ENCODE measurements at regions not wholly inside any gene's neighbourhood (a gene's known extent, or its start where the extent isn't known, plus 50 kb on each side); places are given as distances from the start of the nearest gene placed in this dataset.

- H4K5ac ChIP-seq (ENCODE audit: low read depth, low read length), result no peak overlapping the region
- no peak overlapping the region for H3K56ac ChIP-seq (ENCODE audit: extremely low read depth, insufficient read depth, low read length)
- ChIA-PET CTCF (interaction anchor here (0.6 to 0.8 kb wide), 2 partner anchors 20 to 47 kb away, joined by 3 read pairs; no protein-coding TSS in a partner anchor), POLR2A (ENCODE audit: unreplicated experiment) (no interaction called here)
- H3K79me1 ChIP-seq (ENCODE audit: low read depth in 1 of 2, low read length in 2 of 2), result no peaks in the 10 kb centered on the region
- no TSS peak for BruUV-seq (replicated peaks)
- no peak overlapping the region for H3K18ac ChIP-seq (ENCODE audit: low read depth, low read length)
- no peaks in the 10 kb centered on the region for H4K20me1 ChIP-seq (ENCODE audit: insufficient read depth, low read length)
- H4K8ac ChIP-seq (ENCODE audit: low read depth in 2 of 2, low read length in 2 of 2), result no peak overlapping the region
- DNase-seq (peak; percentile 39), ATAC-seq (ENCODE audit: low read depth) (no peak; the same call in 1 of the 2 replicates)
- H3K4me2 ChIP-seq (ENCODE audit: low read depth, low read length), result no peak overlapping the region
- no CpG with 5 or more reads among the region's 2 CpGs for WGBS, 2 experiments (ENCODE audit: extremely low coverage in 2 of 2, insufficient read length in 1 of 2)
- H3K9me3 ChIP-seq (ENCODE audit: control insufficient read depth, insufficient read depth, low read length), result no peaks in the 10 kb centered on the region
- no peak overlapping the region for H3K14ac ChIP-seq (replicated peaks; ENCODE audit: low read depth, low read length)
- H2BK15ac ChIP-seq (ENCODE audit: low read depth, low read length), result no peak overlapping the region
- no peaks in the 10 kb centered on the region for H3K9me1 ChIP-seq (ENCODE audit: insufficient read depth, low read length)
- in situ Hi-C loops (cut with MboI; ENCODE audit: low sequenced_read_pairs) (loop anchor here (10.0 kb wide), 1 partner anchor 499 kb away; no protein-coding TSS in a partner anchor), dilution Hi-C loops (cut with HindIII; ENCODE audit: low sequenced_read_pairs, unreplicated experiment) (no loop called here), intact Hi-C loops (cut with micrococcal nuclease) (loop anchor here (1.0 to 10.0 kb wide), 2 partner anchors 329 to 503 kb away; no protein-coding TSS in a partner anchor)
- H3K36me3 ChIP-seq (ENCODE audit: control insufficient read depth, insufficient read depth, low read length), result no peaks in the 10 kb centered on the region
- H2AFZ ChIP-seq (replicated peaks; ENCODE audit: low read length, poor library complexity), result no peak overlapping the region
- no peak overlapping the region for H2AK9ac ChIP-seq (replicated peaks; ENCODE audit: low read depth, low read length, poor library complexity)
- H4K91ac ChIP-seq (ENCODE audit: insufficient read depth, low read depth, low read length), result no peak overlapping the region
- no peak overlapping the region for H3K4ac ChIP-seq (ENCODE audit: low read depth, low read length)
- H2BK20ac ChIP-seq (ENCODE audit: low read depth, low read length), result no peak overlapping the region
- H3K27me3 ChIP-seq (ENCODE audit: control insufficient read depth, insufficient read depth, low read length), result no peaks in the 10 kb centered on the region; the same call in 1 of the 2 replicates
- H3K4me3 ChIP-seq (ENCODE audit: insufficient read depth, low read depth, low read length), result no peak overlapping the region
- TF ChIP-seq RAD21 (IDR thresholded peaks at IDR 0.05; ENCODE audit: low read length) (peak; percentile 65), SMC3 (IDR thresholded peaks at IDR 0.05; ENCODE audit: low read depth, low read length) (peak; percentile 85), FOS (IDR thresholded peaks at IDR 0.05; ENCODE audit: low read depth, low read length) (no peak), CTCF (conservative IDR thresholded peaks at IDR 0.05; ENCODE audit: low read depth, low read length) (peak; percentile 84)
- no peaks in the 10 kb centered on the region for H3K4me1 ChIP-seq (ENCODE audit: control insufficient read depth, insufficient read depth, low read length)
- H2BK120ac ChIP-seq (ENCODE audit: low read depth, low read length), result no peak overlapping the region
- no peak overlapping the region for H3K9ac ChIP-seq (ENCODE audit: low read depth, low read length)
- H3K27ac ChIP-seq (ENCODE audit: insufficient read depth, low read length), result no peak overlapping the region
- no peak overlapping the region for H2BK5ac ChIP-seq (ENCODE audit: low read depth, low read length, poor library complexity, severe bottlenecking)
- no peak overlapping the region for H2AK5ac ChIP-seq (ENCODE audit: low read depth, low read length)
- no peak overlapping the region for H3K23ac ChIP-seq (ENCODE audit: low read depth, low read length)
Measured at GRCh38 chr18:27685807-27686412, 491.0 kb downstream of the CDH2 start.
